SKM-1 treated with dmso at 0.1 percent for 144 hours (cell line): ENCODE measurements at regions not wholly inside any gene's neighbourhood (a gene's known extent, or its start where the extent isn't known, plus 50 kb on each side); places are given as distances from the start of the nearest gene placed in this dataset.

Source experiments
- DNase-seq: peaks from one replicate; lab custom pipeline; 2025; ENCODE audit not compliant: unreplicated experiment; lab: John Stamatoyannopoulos, UW

DNA sequence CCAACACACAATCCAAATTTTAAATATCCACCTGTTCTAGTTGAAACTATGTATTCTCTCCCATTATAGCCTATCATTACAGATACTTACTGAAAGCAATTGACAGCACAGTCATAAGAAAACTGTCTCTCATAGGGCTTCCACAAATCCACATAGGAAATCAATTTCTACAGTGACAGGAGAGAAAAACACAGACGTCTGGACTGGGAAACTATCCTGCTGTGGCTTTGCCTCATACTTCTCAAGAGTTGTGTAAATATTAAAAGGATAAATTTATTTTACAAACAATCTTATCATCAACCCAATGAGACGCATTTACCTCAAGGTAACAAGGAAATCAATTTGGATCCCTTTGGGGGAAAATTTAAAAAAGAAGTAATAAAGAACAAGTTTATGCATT lies 517.5 kb downstream of the EFNA5 start:
- DNase-seq, result no peak

DNA sequence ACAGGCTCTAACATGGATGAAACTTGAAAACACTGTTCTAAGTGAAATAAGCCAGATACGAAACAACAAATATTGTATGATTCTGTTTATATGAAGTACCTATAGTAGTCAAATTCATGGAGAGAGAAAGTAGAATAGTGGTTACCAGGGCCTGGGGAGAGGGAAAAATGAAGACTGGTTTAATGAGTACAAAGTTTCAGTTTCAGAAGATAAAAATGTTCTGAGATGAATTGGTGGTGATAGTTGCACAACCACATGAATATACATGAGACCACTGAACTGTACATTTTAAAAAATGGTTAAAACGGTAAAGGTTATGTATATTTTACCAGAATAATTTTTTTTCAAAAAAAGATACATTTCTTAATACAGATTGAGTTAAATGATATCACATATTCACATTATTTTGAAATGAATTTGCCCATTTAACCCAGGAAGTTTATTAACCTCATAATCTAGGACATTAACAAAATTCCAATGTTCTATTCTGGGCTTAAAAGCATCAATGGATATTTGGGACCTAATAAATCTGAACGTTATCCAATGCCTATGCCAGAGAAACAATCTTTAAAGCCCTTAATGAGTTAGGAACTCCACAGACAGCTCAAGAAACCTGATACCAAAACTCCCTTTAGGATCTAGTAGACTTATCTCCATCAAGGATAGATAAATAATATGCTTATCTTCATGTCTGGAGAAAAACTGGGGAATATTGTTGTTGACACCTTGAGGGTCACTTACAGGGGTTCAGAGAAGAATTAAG lies 521.3 kb downstream of the EFNA5 start:
- no peak for DNase-seq

DNA sequence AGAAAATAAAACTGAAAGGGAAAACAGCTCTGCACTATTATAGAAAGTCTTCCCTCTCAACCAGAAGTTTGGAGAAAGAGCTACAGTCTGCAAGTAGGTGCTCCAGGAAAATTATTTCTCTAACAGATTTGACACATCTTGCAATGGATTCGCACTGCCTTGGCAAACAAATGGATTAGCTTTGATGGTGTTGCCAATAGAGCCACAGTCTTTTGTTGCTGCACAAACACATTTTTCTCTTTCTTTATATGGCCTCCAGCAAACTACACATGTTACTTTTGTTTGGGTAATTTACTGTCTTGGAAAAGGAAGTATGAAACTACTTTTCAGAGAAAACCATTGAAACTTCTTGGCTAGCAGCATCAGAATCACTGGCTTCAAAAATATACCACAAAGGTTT lies 523.1 kb downstream of the EFNA5 start:
- DNase-seq, result no peak

DNA sequence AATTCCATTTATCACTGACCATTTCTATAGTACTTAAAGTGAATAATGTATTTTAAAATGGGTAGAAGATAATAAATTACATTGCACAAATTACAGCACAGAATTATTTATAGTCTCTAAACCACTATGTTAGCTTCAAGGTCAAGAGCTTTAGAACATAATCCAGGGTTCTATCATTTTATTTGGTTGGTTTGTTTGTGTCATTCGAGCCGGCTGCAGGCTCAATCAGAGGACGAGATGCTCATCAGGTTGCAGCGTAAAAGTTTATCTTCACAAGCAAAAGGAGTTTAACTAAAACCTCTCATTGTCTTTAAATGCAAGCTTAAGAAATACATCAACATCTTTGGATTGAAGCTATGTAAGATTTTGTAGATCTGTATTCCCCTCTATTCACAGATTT lies 523.8 kb downstream of the EFNA5 start:
- no peak for DNase-seq

DNA sequence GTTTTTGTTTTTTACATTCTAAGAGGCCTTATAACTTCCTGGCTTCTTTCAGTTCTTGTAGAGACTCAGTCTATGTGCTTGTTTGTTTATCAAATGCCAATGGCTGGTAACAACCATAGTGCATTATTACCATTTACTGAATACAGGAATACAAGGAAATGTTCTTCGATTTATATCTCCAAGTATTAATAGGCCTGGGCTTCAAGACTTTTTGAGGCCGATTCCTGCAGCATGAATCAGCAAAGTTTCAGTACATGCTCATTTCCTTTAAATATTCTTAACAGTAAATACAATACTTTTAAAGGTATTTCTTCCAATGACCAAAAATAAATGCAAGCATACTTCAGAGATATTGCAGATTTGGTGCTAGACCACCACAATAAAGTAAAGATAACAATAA lies 535.3 kb downstream of the EFNA5 start:
- no peak for DNase-seq

DNA sequence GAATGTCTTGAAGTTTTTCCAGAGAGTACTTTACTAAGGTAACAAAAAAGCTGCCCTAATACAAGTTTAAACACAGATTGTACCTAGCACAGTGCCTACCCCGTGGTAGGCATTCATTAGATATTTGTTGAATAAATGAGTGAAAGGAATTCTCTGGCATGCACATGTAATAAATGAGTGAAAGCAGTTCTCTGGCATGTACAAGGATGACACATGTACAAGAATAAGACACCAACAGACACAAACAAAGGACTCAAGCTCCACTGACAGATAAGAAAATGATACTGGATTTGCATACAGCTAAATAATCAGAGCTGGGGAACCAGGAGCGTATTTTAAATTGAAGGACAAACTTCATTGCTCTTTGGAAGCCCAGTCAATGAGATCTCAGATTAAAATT lies 535.8 kb downstream of the EFNA5 start:
- no peak for DNase-seq

DNA sequence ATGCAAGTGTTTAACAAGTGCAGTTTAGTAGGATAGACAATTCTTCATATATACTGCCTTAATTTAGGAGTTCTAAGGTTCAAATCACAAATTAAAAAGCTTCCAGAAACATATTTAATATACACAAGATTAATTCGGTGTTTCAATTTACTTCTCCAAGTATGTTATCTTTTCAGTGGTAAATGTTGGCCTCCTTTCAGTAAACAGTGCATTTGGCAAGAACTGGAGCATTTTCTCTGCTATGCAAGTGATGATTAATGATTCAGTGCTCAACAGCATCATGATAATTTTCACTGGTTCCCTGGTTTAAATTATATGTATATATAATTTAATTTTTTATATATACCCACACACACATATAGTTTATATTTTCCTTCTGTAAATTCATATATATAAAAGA lies 541.7 kb downstream of the EFNA5 start:
- DNase-seq, result no peak

DNA sequence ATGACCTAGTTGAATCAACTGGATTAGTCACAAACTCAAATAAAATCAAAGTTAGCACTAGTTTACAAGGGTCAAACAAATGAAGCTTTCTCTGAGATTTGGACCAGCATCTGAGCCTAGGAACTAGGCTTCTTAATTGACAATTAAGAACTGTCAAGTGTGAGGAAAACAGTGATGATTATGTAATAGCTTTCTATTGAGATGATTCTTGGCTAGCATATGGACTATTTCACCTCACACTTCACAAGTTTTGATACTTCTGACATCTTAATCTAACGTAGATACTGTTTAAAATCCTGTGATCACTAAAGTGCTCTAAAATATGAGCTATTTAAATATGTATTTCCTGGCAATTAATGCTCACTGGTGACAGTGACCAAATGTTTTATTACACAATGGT lies 542.9 kb downstream of the EFNA5 start:
- DNase-seq, result no peak

DNA sequence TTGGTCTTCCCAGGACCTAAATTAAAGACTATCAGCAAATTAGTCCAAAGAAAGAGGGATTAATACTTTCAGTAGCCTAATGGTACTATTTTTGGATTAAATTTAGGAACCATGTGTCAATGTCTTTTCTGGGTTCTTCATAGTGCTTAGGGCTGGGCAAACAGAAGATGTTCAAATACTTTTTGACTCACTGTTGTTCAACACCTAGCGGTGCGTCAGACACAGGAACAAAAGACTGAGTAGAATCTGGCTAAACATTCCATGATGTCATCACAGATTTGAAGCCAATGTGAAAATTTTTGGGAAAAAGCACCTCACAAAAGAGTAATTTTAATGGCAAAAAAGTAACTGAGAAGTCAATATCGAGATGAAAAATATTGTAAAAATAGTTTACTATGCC lies 544.4 kb downstream of the EFNA5 start:
- DNase-seq, result no peak

DNA sequence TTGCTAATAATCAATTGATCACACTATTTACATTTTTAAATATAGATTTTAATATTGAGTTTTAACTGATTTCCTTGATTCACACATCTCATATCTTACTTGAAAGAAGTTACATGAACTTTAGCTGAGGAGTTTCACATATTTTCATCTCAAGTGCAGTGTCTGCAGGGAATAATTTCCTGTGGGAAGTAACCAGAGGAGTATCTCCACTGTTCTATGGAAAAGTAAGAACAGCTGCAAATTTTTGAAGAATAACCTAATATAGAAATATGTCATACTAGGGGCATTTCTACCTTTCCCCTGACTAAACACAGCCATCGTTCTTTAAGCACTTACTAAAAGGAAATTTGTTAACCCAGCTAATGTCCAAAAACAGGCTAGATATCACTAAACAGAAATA lies 546.4 kb downstream of the EFNA5 start:
- no peak for DNase-seq

DNA sequence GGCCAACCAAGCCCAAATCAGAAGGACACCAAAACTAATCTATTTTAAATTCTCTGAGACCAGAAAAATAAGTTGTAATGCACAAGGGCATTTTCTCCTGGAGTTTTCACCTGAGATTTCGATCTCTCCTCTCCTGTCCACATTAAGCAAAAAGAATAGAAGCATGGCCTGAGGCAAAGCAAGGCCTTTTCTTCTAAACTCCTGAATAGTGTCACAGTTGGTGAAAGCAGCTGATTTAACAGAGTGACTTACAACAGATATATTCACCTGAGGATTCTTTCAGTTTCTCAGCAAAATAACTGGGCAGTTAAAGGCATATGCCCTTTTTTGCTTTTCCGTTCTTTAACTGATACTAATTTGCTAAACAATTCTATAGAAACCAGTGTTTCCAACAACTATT lies 547.7 kb downstream of the EFNA5 start:
- no peak for DNase-seq

DNA sequence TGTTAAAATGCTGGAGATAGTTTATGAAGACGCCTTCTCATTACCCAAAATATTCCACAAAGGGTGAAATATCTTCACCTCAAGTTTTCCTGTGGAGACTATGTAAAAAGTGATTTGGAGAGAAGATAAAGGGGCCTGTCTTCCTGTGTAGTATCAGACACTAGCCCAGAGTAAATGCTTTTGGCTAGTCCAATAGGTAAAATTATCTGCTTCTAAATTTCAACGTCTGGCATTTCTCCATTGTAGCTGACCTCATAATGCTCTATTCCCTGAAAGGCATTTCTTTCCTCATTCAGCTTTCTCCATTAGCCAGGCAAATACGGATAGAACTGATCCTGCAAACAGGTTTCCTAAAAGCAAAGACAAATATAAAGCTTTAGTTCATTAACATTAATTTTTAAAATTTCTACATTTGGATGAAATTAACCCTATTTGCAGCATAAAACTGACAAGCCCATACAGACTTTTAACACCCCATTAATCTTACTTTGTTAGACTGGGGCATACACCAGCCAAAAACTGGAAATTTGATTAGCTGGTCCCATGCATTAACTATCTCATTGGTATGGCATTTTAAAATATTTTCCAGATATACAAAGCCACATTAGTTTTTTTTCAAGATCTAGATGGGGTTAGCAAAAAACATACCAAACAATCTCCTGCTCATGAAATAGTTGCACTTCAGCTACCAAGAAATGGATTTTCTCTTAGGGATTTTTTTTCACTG lies 548.8 kb downstream of the EFNA5 start:
- DNase-seq, result no peak

DNA sequence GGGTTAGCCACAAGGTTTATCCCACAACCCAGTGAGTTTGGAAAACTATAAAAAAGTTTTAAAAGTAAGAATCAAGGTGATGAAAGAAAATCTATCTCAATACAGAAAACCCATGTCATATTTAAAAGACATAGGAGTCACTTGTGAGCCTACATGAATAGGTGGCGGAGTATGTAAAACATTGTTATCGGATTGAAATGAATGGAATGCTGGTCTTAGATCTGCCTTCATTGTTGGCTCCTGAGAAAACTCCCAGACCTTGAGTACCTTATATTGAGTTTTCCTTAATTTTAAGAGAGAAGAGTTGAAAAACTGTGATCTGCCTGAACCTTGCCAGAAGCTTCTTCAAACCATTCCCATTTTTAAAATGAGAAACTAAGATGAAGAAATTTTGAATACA lies 551.1 kb downstream of the EFNA5 start:
- DNase-seq, result no peak

DNA sequence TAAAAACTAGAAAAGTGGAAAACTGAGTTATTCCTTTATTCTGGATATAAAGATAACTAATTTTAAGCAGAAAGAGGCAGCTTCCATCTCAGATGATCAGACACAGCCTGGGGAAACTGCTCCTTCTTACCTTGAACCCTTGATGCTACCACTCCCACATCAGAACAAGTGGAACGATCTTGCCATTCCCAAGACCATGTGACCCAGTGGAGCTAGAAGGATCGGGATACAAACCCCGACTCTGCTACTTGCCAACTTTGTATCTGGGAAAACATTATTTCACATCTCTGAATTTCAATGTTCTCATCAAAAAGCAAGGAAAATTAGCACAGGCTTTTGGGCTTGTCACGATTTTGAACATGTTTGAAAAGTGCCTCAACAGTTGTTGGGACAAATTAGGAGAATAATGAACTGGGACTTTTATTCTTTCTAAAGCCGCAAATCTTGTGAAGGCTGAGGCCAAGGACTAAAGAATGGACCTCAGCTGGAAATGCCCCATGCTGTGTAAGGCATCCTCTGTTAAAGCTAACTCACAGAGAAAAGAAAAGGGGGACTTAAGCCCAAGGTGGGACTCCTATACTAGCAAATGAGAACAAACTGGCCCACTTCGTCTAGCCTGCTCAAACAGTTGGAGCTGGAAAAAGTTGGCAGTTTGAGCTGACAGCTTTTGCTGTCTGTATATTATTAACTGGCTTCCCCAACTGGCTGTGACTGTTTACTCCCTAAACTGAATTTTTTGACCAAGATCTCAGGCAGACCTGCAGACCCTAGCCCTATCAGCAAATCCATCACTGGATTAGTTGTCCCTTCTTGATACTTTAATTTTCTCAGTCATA lies 552.3 kb downstream of the EFNA5 start:
- no peak for DNase-seq

DNA sequence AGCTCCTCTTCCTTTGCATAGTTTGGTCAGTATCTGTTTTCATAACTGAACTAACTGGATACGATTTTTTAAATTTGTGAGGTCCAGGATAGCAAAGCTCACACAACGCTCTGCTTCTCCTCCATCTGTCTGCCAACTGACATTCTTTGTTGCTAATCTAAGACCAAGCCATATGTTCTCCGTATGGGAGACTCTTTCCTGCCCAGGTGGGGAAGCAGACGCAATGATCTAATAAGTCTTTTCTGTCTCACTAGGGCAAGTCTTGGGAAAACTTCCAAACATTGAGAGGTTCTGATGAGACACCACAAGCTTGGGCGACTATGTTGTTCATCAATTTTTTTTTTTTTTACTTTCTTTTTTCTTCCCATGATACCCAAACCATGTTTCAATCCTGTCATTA lies 558.5 kb downstream of the EFNA5 start:
- no peak for DNase-seq

DNA sequence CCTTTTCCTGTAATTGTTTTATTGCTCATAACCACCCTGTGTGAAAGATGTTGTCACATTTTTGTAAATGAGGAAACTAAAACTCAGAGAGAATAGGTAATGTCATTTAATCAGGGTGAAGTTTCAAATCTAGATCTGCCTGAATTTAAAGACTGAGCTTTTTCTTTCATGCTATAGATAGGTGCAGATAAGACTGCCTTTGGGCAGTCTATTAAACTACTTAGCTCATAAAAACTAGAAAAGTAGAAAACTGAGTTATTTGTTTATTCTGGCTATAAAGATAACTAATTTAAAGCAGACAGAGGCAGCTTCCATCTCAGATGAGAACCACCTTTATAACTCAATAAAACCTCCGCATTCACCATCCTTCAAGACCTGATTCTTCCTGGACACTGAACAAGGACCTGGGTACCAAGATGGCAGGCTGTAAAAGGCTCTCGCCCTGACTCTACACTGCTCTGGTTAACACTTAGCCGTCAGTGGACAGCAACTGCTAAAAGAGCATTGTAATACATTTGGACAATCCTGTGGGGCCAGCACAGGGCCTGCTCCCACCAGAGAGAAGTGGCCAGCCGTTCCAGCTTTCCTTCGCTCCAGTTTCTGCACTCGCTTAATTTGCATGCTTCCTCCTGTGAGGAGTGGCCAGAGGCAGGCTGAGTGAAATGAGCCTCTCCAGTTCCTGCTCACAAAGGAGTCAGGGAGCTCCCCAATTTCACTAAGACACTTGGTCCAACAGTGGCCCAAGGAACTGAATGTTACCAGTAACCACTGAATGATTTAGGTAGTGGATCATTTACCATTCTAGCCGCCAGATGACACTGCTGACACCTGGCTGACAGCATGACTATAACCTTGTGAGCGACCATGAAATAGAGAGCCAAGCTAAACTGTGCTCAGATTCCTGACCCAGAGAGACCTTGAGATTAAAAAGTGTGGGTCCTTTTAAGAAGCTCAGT lies 566.4 kb downstream of the EFNA5 start:
- no peak for DNase-seq

DNA sequence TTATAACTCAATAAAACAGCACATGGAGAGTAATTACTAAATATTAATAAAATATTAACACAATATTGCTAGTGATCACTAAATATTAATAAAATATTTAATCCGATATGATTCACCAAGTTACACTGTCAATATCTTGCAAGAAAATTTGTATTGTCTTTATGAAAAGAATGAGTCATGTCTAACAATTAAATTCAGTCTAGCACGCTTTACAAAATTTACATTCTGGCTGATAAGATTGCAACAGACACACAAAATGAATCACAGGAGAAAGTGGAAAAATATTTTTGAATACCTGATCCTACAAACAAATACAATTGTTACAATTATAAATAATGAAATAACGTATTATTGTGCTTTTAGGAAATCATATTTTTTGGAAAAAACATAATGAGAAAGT lies 567.2 kb downstream of the EFNA5 start:
- DNase-seq, result no peak

DNA sequence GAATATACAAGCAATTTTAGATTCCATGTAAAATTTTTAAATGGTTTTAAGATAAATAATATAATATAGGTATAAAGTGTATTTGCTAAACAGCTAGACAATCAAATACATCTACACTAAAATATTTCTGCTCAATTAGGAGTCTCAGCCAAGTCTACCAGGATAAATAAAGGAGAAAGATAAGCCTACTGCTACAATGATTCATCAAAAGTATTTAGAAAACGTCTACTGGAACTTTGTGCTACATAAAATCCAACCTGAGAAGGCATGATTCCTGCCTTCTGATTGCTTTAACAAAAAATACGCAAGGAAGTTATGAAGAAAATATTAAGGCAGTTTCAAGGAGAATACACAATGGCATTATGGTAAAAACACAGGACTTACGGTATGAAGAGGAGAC lies 570.6 kb downstream of the EFNA5 start:
- no peak for DNase-seq

DNA sequence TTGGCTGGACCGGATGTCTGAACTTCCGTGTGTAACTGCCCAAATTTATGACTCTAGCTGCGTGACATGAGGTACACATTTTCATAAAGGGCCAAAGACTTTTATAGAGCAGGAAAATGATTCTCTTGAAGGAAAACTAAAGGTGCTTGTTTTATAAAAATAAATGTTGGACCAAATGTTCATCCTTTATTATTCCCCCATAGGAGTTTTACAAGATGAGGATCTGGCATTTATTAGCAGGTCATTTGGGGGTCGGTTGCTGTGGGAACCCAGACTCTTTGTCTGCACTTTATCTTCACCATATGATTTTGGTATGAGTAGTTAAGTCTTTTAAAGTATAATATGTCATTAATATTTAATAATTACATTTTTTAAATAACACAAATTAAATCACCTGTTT lies 571.2 kb downstream of the EFNA5 start:
- no peak for DNase-seq

DNA sequence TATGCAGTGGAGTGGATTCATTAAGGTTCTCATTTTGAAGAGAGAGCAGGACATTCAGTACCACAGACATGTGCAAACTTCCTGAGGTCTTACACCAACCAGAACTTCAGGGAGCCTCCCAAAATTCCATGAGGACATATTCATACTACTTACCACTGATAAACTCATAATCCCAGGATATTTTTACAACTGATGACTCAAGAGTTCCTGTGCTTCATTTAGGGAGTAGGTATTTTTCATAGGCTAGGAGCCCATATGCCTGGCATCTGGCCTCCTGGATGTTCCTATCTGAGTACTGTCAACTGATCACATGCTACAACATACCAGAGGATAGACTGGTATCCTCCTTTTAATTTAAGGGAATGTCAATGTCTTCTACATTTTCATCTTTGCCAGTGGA lies 578.0 kb downstream of the EFNA5 start:
- DNase-seq, result no peak

DNA sequence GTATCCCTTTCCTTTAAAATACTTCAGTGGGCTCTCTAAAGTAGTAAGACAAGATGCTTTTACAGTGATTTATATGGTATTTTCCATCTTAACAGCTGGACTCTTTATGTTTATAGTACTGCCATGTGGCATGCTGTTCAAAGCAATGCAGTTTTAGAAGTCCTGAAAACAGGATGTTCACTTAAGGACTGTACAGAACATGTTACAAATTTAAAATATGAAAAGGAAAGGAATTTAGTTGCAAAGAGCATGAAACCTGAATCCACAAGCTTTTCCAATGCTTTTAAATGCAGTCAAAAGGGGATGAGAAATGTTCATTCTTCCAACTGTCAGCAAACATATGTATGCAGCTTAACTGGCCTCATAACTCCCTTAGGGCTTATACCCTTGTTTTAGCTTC lies 580.2 kb downstream of the EFNA5 start:
- no peak for DNase-seq
